Cardiac muscle cell (in vitro differentiated cells and primary cell): ENCODE measurements at regions not wholly inside any gene's neighbourhood (a gene's known extent, or its start where the extent isn't known, plus 50 kb on each side); places are given as distances from the start of the nearest gene placed in this dataset.

ENCODE experiments used
- DNase-seq, 2 donors: peaks; one replicate each; pipeline versions ENCODE4 v3.0.0 to v3.0.0-alpha.2; 2010 to 2017; ENCODE audit warnings: low read depth in 1 of 2, low spot score in 1 of 2
- H3K27ac ChIP-seq: fragments of 200-600 bp; sonication (generic); 2 replicates; pipeline ENCODE4 v1.5.1; 2016
- H3K27me3 ChIP-seq: fragments of 200-600 bp; sonication (generic); 2 replicates; pipeline ENCODE4 v1.6.0; 2016; ENCODE audit warnings: control low read depth
- H3K36me3 ChIP-seq: fragments of 200-600 bp; sonication (generic); 2 replicates; pipeline ENCODE4 v1.5.1; 2016; ENCODE audit warnings: control low read depth
- H3K4me1 ChIP-seq: fragments of 200-600 bp; sonication (generic); 2 replicates; pipeline ENCODE4 v1.8.1; 2017; ENCODE audit warnings: low read depth, mild to moderate bottlenecking, mixed run types
- H3K4me3 ChIP-seq: fragments of 200-600 bp; sonication (generic); 2 replicates; pipeline ENCODE4 v1.5.1; 2016; ENCODE audit warnings: mild to moderate bottlenecking
- H3K9me3 ChIP-seq: fragments of 200-600 bp; sonication (generic); 2 replicates; pipeline ENCODE4 v1.5.1; 2017; ENCODE audit warnings: low read depth, mild to moderate bottlenecking, control low read depth
- CTCF ChIP-seq: IDR thresholded peaks from 2 replicates; pipeline ENCODE4 v1.5.1; 2012; ENCODE audit warnings: low read depth, mild to moderate bottlenecking, low read length

DNA sequence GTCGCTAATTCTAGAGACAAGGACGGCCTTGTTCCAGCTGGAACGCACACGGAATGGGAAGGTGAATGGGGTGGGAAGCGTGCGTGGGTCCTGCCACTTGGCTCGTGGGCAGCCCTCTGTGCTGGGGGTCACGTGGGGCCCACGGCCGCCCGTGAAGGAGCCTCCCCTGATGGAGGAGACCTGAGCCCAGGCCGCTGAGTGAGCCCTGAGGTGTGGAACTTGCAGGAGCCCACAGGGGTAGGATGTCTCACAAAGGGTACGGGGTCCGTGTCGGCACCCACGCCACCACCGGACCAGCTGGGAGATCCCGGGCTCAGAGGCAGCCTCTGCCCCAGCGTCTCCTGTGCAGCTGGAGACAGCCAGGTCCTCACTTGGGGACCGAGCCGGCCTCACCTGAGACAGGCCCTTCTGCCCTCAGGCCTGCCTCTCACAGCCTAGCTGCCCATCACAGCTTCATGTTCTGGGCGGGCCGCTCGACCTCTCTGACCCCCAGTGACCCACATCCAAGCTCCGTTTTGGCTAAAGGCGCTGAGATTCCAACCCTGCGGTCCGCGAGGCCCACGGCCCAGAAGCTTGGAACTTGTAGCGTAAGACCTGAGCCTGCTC is 84.8 kb downstream of the FOXL3 start:
- no peaks in the 10 kb centered on the region for H3K9me3 ChIP-seq
- no peak for TF ChIP-seq CTCF
- DNase-seq = no peak
- H3K27me3 ChIP-seq = no peaks in the 10 kb centered on the region
- no peak overlapping the region for H3K4me3 ChIP-seq
- peaks cover 2% of the 10 kb centered on the region for H3K4me1 ChIP-seq
- no peak overlapping the region for H3K27ac ChIP-seq
- no peaks in the 10 kb centered on the region for H3K36me3 ChIP-seq

DNA sequence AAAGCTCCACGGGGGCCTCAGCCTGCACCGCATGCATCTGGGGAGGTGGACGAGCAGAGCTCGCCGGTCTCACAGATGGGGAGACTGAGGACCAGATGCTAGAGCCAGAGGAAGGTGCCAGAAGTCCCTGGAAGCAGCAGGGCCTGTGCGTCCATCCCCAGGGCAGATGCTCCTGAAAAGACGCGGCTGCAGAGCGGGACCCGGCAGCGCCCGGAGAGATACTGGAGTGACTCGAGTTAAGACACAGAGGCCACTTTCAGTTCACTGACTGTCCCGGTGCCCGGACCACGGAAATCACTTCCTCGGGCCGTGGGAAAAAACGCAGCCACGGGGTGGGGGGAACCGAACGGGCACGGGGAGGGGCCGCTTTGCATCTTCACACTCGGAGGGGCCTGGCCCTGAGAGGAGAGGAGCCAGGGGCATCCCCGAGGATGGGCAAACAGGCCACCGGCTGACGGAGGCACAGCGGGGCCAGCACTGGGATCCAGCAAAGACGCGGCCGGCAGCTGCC is 85.4 kb downstream of the FOXL3 start:
- Histone ChIP-seq H3K27ac (no peak overlapping the region), H3K4me1 (peaks cover 5% of the 10 kb centered on the region), H3K4me3 (no peak overlapping the region), H3K9me3 (no peaks in the 10 kb centered on the region), H3K27me3 (no peaks in the 10 kb centered on the region), H3K36me3 (no peaks in the 10 kb centered on the region)
- TF ChIP-seq CTCF = no peak
- no peak for DNase-seq

DNA sequence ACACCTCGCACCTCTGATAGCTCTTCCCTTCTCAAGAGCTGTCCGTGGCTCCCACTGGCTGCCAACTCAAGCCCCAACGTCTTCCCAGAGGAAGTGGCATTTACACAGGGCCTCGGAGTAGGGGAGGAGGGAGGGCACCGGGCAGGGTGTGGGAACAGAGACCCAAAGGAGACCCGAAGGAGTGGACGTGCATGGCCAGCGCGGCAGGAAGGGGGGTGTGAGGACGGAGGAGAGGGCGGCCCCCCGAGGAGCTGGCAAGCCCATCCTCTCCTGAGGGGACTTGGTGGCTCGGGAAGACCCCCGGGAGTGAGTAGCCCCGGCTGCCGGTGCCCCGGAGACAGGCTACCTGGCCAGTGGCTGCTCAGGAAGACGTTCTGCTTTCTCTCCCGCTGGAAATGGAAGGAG is 85.9 kb downstream of the FOXL3 start:
- Histone ChIP-seq H3K27me3 (no peaks in the 10 kb centered on the region), H3K4me3 (no peak overlapping the region), H3K4me1 (peaks cover 5% of the 10 kb centered on the region), H3K36me3 (no peaks in the 10 kb centered on the region), H3K9me3 (no peaks in the 10 kb centered on the region), H3K27ac (no peak overlapping the region)
- no peak for TF ChIP-seq CTCF
- DNase-seq = no peak

DNA sequence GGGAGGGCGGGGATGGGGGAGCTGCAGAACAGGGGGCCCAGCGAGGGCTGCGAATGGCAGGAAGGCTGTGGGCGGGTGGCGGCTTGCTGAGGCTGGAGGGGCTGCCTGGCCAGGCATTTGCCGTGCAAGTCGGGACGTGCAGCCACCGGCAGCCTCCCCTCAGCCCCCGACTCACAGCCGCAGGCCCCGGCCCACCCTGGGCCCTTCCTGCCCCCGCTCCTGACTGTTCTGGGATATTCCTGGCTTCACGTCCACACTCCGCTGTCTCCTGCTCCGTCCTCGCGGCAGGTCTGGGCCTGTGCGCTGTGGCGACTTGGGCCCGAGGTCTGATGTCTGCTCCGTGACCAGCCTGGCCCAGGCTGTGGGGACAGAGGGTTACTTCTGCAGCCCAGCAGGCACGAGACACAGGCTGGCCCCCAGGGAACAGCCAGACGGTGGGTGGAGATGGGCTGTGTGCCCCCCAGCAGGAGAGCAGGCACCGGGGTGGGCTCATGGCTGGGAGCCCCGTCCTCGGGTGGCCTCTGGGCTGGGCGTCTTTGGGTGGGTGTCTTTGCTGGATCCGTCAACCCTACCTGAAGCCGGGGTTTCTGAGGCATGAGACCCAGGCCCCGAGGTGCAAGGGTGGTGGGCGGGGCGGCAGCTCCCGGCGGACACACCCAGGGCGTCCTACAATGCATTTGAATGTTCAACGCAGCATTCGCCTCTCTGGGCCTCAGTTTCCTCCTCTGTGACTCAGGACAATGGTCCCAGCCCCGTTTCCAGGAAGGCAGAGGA is 86.5 kb downstream of the FOXL3 start:
- H3K27ac ChIP-seq = no peak overlapping the region
- no peak overlapping the region for H3K4me3 ChIP-seq
- no peaks in the 10 kb centered on the region for H3K36me3 ChIP-seq
- TF ChIP-seq CTCF = no peak
- no peaks in the 10 kb centered on the region for H3K27me3 ChIP-seq
- no peak for DNase-seq
- H3K9me3 ChIP-seq = no peaks in the 10 kb centered on the region
- H3K4me1 ChIP-seq = peaks cover 5% of the 10 kb centered on the region

GRCh38 chr7:377080-378040 is 87.4 kb downstream of the FOXL3 start:
- no peaks in the 10 kb centered on the region for H3K27me3 ChIP-seq
- H3K36me3 ChIP-seq = no peaks in the 10 kb centered on the region
- no peak for DNase-seq
- H3K9me3 ChIP-seq = no peaks in the 10 kb centered on the region
- H3K27ac ChIP-seq = no peak overlapping the region
- TF ChIP-seq CTCF = no peak
- peaks cover 5% of the 10 kb centered on the region for H3K4me1 ChIP-seq
- H3K4me3 ChIP-seq = no peak overlapping the region
